Mesothelial cell of epicardium (in vitro differentiated cells): ENCODE measurements at regions not wholly inside any gene's neighbourhood (a gene's known extent, or its start where the extent isn't known, plus 50 kb on each side); places are given as distances from the start of the nearest gene placed in this dataset.
"Not testable (repeated sequence)": the region's sequence is repeated elsewhere in the genome, so short reads cannot be mapped to it uniquely, and the experiment has no call there.

Experiments
- DNase-seq, 2 experiments: peaks; one replicate each; pipeline ENCODE4 v3.0.0; 2021; ENCODE audit warnings: low spot score in 2 of 2; ENCODE audit not compliant: unreplicated experiment in 2 of 2
- H3K27ac Mint-ChIP-seq: 2 replicates; pipeline ENCODE4 v1.8.0; 2021; ENCODE audit warnings: mixed read lengths
- H3K27me3 Mint-ChIP-seq: 2 replicates; pipeline ENCODE4 v1.8.0; 2021; ENCODE audit warnings: low read depth, mixed read lengths
- H3K36me3 Mint-ChIP-seq: 2 replicates; pipeline ENCODE4 v1.8.0; 2021; ENCODE audit warnings: mixed read lengths
- H3K4me1 Mint-ChIP-seq: 2 replicates; pipeline ENCODE4 v1.8.0; 2021; ENCODE audit warnings: mixed read lengths
- H3K4me3 Mint-ChIP-seq: 2 replicates; pipeline ENCODE4 v1.8.0; 2021; ENCODE audit warnings: mild to moderate bottlenecking, moderate library complexity, mixed read lengths
- H3K9me3 Mint-ChIP-seq: 2 replicates; pipeline ENCODE4 v1.8.0; 2021; ENCODE audit warnings: mixed read lengths
- CTCF ChIP-seq: fragments of 200-600 bp; sonication (generic); IDR thresholded peaks from one replicate; pipeline ENCODE4 v1.5.0; 2021; ENCODE audit warnings: antibody characterized with exemption; ENCODE audit not compliant: unreplicated experiment

GRCh38 chr1:55869065-55869464, 653.9 kb upstream of the USP24 start:
- Mint-ChIP-seq H3K4me1 (peaks cover 54% of the 10 kb centered on the region), H3K9me3 (peaks cover 11% of the 10 kb centered on the region), H3K27me3 (peaks cover 1% of the 10 kb centered on the region), H3K36me3 (no peaks in the 10 kb centered on the region), H3K4me3 (no peak overlapping the region), H3K27ac (no peak overlapping the region)
- no peak for TF ChIP-seq CTCF
- no peak for DNase-seq

- DNase-seq = no peak
- Mint-ChIP-seq H3K9me3 (peaks cover 16% of the 10 kb centered on the region), H3K27me3 (no peaks in the 10 kb centered on the region), H3K4me1 (peaks cover 53% of the 10 kb centered on the region), H3K36me3 (no peaks in the 10 kb centered on the region), H3K4me3 (no peak overlapping the region), H3K27ac (no peak overlapping the region)
- TF ChIP-seq CTCF = no peak
These were observed 652.9 kb upstream of the USP24 start for GRCh38 chr1:55868026-55868425.

- Mint-ChIP-seq H3K4me3 (no peak overlapping the region), H3K27me3 (no peaks in the 10 kb centered on the region), H3K9me3 (peaks cover 16% of the 10 kb centered on the region), H3K27ac (no peak overlapping the region), H3K4me1 (peaks cover 47% of the 10 kb centered on the region), H3K36me3 (no peaks in the 10 kb centered on the region)
- TF ChIP-seq CTCF = no peak
- no peak for DNase-seq
These were observed 652.2 kb upstream of the USP24 start for GRCh38 chr1:55867304-55867843.

GRCh38 chr1:55865778-55866177, 650.6 kb upstream of the USP24 start:
- H3K27ac Mint-ChIP-seq, H3K27me3 Mint-ChIP-seq, H3K4me3 Mint-ChIP-seq, DNase-seq, H3K36me3 Mint-ChIP-seq: not testable (repeated sequence)
- H3K9me3 Mint-ChIP-seq = peaks cover 16% of the 10 kb centered on the region
- peaks cover 51% of the 10 kb centered on the region for H3K4me1 Mint-ChIP-seq

GRCh38 chr1:55864251-55864650, 649.1 kb upstream of the USP24 start:
- peaks cover 16% of the 10 kb centered on the region for H3K9me3 Mint-ChIP-seq
- no peak for DNase-seq
- no peak overlapping the region for H3K27ac Mint-ChIP-seq
- no peaks in the 10 kb centered on the region for H3K36me3 Mint-ChIP-seq
- no peak for TF ChIP-seq CTCF
- H3K4me3 Mint-ChIP-seq = no peak overlapping the region
- H3K27me3 Mint-ChIP-seq = no peaks in the 10 kb centered on the region
- peaks cover 49% of the 10 kb centered on the region for H3K4me1 Mint-ChIP-seq

- peaks cover 16% of the 10 kb centered on the region for H3K9me3 Mint-ChIP-seq
These were observed 646.6 kb upstream of the USP24 start for GRCh38 chr1:55861676-55862340.

More at GRCh38 chr1:55861676-55862340, 646.6 kb upstream of the USP24 start:
- DNase-seq = no peak
- TF ChIP-seq CTCF = no peak
- Mint-ChIP-seq H3K4me3 (no peak overlapping the region), H3K27ac (peak overlapping the region; percentile 59), H3K4me1 (peaks cover 43% of the 10 kb centered on the region), H3K27me3 (no peaks in the 10 kb centered on the region), H3K36me3 (no peaks in the 10 kb centered on the region)
